ENCODE measurements at regions not wholly inside any gene's neighbourhood (a gene's known extent, or its start where the extent isn't known, plus 50 kb on each side); places are given as distances from the start of the nearest gene placed in this dataset.

GRCh38 chr11:97389270-97389669 is 999.5 kb downstream of the JRKL start:
- DNase-seq, result no peak

GRCh38 chr11:97398246-97398645 is 1008.4 kb downstream of the JRKL start:
- no peak for DNase-seq
- in situ Hi-C loops (cut with MboI; ENCODE audit: low pct_unique_long_range_greater_than_20kb, low sequenced_read_pairs), result no loop called here

More at GRCh38 chr11:97389270-97389669, 999.5 kb downstream of the JRKL start:
- in situ Hi-C loops (cut with MboI; ENCODE audit: low pct_unique_long_range_greater_than_20kb, low sequenced_read_pairs), result no loop called here

- no peak for DNase-seq
- in situ Hi-C loops (cut with MboI; ENCODE audit: low pct_unique_long_range_greater_than_20kb, low sequenced_read_pairs), result no loop called here
Measured at GRCh38 chr11:97409141-97409540, 1019.3 kb downstream of the JRKL start.

DNA sequence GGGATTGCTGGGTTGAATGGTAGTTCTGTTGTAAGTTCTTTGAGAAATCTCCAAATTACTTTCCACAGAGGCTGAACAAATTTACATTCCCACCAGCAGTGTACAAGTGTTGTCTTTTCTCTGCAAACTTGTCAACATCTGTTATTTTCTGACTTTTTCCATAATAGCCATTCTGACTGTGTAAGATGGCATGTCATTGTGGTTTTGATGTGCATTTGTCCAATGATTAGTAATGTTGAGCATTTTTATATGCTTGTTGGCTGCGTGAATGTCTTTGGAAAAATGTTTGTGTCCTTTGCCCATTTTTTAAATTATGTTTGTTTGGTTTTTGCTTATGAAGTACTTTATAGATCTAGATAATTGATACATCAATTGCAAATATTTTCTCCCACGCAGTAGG is 1025.0 kb downstream of the JRKL start:
- in situ Hi-C loops (cut with MboI; ENCODE audit: low pct_unique_long_range_greater_than_20kb, low sequenced_read_pairs), result no loop called here
- no peak for DNase-seq

DNA sequence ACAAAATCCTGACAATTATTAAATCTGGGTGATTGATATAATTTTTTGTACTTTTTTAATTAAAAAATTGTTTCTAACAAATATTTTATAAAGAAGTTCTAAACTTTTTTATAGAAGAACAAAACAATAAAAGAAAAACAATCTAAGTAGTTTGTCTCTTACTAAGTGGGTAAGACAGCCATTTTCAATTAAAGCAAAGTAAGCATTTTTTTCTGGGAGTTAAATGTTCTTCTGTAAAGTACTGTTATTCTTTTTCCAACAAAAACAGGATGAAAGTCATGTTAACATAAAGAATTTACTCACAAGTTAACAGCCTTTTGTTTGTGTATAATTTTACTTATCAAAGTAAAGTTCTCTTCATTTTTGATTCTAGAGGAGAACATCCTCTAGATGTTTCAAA is 1029.9 kb downstream of the JRKL start:
- in situ Hi-C loops (cut with MboI; ENCODE audit: low pct_unique_long_range_greater_than_20kb, low sequenced_read_pairs), result no loop called here

GRCh38 chr11:97428247-97428790 is 1038.5 kb downstream of the JRKL start:
- DNase-seq, result no peak
- in situ Hi-C loops (cut with MboI; ENCODE audit: low pct_unique_long_range_greater_than_20kb, low sequenced_read_pairs), result no loop called here

More for the DNA sequence above, 1029.9 kb downstream of the JRKL start:
- no peak for DNase-seq

GRCh38 chr11:97430877-97431276 is 1041.1 kb downstream of the JRKL start:
- in situ Hi-C loops (cut with MboI; ENCODE audit: low pct_unique_long_range_greater_than_20kb, low sequenced_read_pairs), result no loop called here
- no peak for DNase-seq

GRCh38 chr11:97432926-97433325 is 1043.1 kb downstream of the JRKL start:
- DNase-seq, result no peak
- in situ Hi-C loops (cut with MboI; ENCODE audit: low pct_unique_long_range_greater_than_20kb, low sequenced_read_pairs), result no loop called here

DNA sequence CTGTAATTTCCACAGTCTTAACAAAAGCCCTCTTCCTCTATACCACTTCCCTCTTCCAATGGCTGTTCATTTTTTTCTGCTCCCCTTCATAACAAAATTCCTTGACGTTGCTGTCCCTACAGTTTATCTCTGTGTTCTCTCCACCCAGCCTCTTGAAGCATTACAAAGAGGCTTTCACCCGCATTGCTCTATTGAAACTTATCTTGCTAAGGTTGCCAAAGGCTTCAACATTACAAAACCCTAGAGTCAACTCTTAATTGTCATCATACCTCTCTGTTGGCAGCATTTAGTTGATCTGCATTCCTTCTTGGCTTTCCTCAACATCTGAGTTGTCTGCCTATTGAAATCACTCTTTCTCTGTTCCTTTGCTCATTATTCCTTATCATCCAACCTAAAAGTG is 1055.7 kb downstream of the JRKL start:
- in situ Hi-C loops (cut with MboI; ENCODE audit: low pct_unique_long_range_greater_than_20kb, low sequenced_read_pairs), result no loop called here
- no peak for DNase-seq

GRCh38 chr11:97451441-97451840 is 1061.6 kb downstream of the JRKL start:
- DNase-seq, result no peak
- in situ Hi-C loops (cut with MboI; ENCODE audit: low pct_unique_long_range_greater_than_20kb, low sequenced_read_pairs), result no loop called here

- no peak for DNase-seq
- in situ Hi-C loops (cut with MboI; ENCODE audit: low pct_unique_long_range_greater_than_20kb, low sequenced_read_pairs), result no loop called here
Measured at GRCh38 chr11:97454988-97455387, 1065.2 kb downstream of the JRKL start.

DNA sequence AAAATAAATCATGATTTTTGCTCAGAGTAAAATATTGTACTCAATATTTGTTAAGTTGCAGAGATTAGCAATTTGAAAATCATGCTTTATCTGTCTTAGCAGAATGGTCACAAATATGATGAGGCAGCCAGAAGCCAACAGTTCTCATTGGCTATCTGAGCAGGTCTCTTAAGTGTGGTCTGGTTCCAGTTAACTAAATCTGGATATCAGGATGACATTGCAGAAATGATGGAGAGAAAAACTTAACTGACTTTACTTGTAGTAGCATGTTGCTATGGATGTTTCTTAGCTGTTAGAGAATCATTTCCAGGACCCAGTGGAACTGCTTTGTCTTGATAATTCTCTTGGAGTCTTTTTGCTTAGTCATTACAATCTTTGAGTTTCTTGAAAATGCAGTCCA is 1070.3 kb downstream of the JRKL start:
- in situ Hi-C loops (cut with MboI; ENCODE audit: low pct_unique_long_range_greater_than_20kb, low sequenced_read_pairs), result no loop called here
- no peak for DNase-seq

DNA sequence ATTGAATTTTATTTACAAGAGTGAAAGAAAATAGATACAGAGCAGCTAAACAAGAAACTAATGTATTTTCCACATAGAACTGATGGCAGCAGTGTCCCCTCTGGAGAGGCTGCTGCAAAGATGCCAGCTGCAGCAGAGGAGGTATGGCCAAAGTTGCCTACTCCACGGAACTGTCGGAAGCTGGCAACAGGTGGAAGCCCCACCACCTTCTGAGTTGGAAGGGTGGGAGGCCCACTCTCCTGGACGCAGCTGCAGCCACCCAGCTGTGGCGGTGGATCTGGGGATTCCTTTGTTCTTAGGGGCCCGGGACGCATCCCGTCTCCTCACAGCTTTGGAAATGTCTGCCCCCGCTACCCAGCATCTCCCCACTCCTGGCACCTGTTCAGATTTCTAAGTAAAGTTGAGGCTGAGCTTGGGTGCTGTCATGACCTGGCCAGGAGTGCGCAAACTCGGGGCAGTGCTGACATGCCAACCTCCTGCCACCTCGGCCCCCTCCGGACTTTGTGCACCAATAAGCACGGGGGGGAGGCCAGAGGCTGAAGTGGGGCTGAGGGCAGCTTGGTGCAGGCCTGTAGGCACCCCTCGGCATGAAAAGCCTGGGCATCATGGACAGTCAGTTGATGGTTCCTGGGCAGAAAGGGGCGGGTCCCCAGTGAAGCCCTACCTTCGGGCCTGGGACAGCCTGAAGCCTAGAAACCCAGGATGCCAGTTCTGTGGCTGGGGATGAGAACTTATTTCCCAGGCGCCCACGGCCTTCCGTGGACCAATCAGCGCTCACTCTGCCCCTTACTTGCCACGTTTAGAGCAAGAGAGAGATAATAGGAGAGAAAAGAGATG is 1071.4 kb downstream of the JRKL start:
- in situ Hi-C loops (cut with MboI; ENCODE audit: low pct_unique_long_range_greater_than_20kb, low sequenced_read_pairs), result no loop called here

DNA sequence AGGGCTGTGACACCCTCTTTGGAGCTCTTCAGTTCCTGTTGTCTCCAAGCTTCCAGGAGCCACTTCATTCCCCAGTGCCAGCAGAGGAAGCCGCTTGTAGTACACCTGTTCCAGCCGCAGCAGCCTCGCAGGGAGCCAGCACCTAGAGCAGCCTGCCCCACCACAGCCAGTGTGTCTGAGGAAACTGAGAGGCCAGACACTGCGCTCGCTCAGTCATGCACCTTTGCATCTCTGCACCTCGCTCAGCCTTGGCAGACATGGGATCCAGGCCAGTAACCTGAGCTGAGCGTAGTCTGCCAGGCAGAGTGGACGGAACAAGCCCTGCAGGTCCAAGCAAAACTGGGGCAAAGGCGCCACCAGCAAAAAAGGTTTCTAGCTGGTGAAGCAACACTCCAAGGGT is 1072.1 kb downstream of the JRKL start:
- in situ Hi-C loops (cut with MboI; ENCODE audit: low pct_unique_long_range_greater_than_20kb, low sequenced_read_pairs), result no loop called here
- no peak for DNase-seq

More for the DNA sequence above, 1071.4 kb downstream of the JRKL start:
- no peak for DNase-seq

- in situ Hi-C loops (cut with MboI; ENCODE audit: low pct_unique_long_range_greater_than_20kb, low sequenced_read_pairs), result no loop called here
- no peak for DNase-seq
Measured at GRCh38 chr11:97463891-97464290, 1074.1 kb downstream of the JRKL start.

DNA sequence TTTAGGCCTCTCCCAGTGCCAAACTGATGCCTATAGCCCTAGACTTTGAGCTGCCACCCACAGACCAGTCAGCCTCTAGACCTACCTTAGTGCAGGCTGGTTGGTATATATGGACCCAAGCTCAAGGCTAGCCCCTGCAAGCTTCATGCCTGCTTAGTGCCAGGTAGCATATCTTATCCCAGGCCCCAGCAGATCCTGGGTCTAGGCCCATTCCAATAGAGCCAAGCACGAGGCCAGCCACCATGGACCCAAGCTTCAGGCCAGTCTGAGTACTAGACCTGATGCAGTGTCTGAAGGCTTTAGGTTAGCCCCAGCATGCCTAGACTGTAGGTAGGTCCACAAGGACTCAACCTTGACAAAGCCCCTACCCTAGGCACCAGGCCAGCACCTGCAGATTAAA is 1081.7 kb downstream of the JRKL start:
- no peak for DNase-seq
- in situ Hi-C loops (cut with MboI; ENCODE audit: low pct_unique_long_range_greater_than_20kb, low sequenced_read_pairs), result no loop called here

- DNase-seq, result no peak
- in situ Hi-C loops (cut with MboI; ENCODE audit: low pct_unique_long_range_greater_than_20kb, low sequenced_read_pairs), result no loop called here
Measured at GRCh38 chr11:97487387-97487786, 1097.6 kb downstream of the JRKL start.

- in situ Hi-C loops (cut with MboI; ENCODE audit: low pct_unique_long_range_greater_than_20kb, low sequenced_read_pairs), result no loop called here
- DNase-seq, result no peak
Measured at GRCh38 chr11:97498891-97499290, 1109.1 kb downstream of the JRKL start.

- in situ Hi-C loops (cut with MboI; ENCODE audit: low pct_unique_long_range_greater_than_20kb, low sequenced_read_pairs), result no loop called here
- DNase-seq, result no peak
Measured at GRCh38 chr11:97502201-97502600, 1112.4 kb downstream of the JRKL start.

DNA sequence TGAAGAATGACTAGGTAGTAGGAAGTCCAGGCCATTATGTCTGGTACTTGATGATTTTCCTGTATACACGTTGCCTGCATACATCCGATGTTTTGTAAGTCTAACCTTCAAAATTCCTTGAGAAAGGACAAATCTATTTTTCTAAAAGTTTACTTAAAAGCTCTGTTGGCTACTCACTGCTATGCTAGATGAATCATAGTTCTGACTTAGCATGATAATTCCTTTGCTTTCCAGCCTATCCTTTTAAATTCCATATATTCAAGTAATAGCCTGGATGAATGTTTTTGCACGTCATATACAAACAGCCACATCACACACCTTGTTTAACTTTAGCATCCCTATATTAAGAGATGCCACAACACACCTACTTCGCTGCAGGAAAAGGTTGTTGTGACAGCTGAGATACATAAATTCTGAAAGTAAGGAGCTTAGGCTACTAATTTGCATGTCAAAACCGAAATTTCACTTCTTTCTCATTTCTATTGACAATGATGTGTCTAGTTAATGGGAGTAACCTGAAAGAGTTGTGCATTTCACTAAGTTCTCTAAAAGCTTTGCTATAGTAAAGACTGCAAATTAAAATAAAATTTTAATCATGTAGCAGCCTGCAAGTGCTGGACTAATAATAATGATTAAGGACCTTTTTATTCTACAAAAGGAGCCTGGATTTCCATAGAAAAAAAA is 1116.4 kb downstream of the JRKL start:
- in situ Hi-C loops (cut with MboI; ENCODE audit: low pct_unique_long_range_greater_than_20kb, low sequenced_read_pairs), result no loop called here
- DNase-seq, result no peak

Data from KBM-7 (cell line).